K562 (cell line): ENCODE measurements at regions not wholly inside any gene's neighbourhood (a gene's known extent, or its start where the extent isn't known, plus 50 kb on each side); places are given as distances from the start of the nearest gene placed in this dataset.

ENCODE experiments used
- ATAC-seq: fragments of 200-7000 bp; cut with Tn5 transposase; 3 replicates; pipeline ENCODE4 v1.9.1; 2020; ENCODE audit warnings: moderate library complexity
- BruUV-seq: library from RNA; stranded (reverse); fragments of 400-500 nt; replicated peaks from 2 replicates; lab custom pipeline; 2021; lab: Mats Ljungman, UMichigan
- CTCF ChIA-PET: fragments of 300-600 bp; formaldehyde crosslinking; extraction: SDS; loops from one replicate; lab custom pipeline; 2021; ENCODE audit warnings: low intra/inter-chr PET ratio; lab: Yijun Ruan, JAX
- POLR2A ChIA-PET: fragments of 300-600, 350-650 bp; sonication (Branson Sonifier 250); formaldehyde crosslinking; extraction: SDS; loops from one replicate; lab custom pipeline; 2021; ENCODE audit warnings: antibody characterized with exemption, inconsistent platforms; lab: Yijun Ruan, JAX
- DNase-seq, 4 experiments: peaks; one replicate each; pipeline versions ENCODE4 v3.0.0 to v3.0.0-alpha.2; 2011 to 2018; ENCODE audit warnings: low spot score in 3 of 4, mixed read lengths in 3 of 4; ENCODE audit errors: extremely low read depth in 1 of 4
- FAIRE-seq: peaks from 2 replicates; lab custom pipeline; 2011; peaks lifted over from hg19 to GRCh38; lab: Jason Lieb, UNC
- H2AFZ ChIP-seq: 2 replicates; pipeline ENCODE4 v1.6.0; 2011; ENCODE audit warnings: low read depth, low read length, control low read depth, inconsistent platforms
- H3K27ac ChIP-seq: fragments of 200-600 bp; 3 replicates; pipeline ENCODE4 v1.8.0; 2011; ENCODE audit warnings: low read depth, mild to moderate bottlenecking, control low read depth, inconsistent platforms, low read length, moderate library complexity, mixed read lengths; ENCODE audit errors: extremely low read depth
- H3K27me3 ChIP-seq, 2 experiments: fragments of 300-600 bp in 1 of 2; 2 replicates in 1 of 2; 3 replicates in 1 of 2; pipeline versions ENCODE4 v1.6.0 to v1.8.0; 2011; ENCODE audit warnings: inconsistent platforms in 2 of 2, low read length in 2 of 2, mild to moderate bottlenecking in 1 of 2, mixed read lengths in 1 of 2, moderate library complexity in 1 of 2; ENCODE audit not compliant: control insufficient read depth in 2 of 2, insufficient read depth in 2 of 2
- H3K36me3 ChIP-seq: fragments of 300-600 bp; 3 replicates; pipeline ENCODE4 v1.8.0; 2011; ENCODE audit warnings: mild to moderate bottlenecking, low read length, inconsistent platforms; ENCODE audit not compliant: control insufficient read depth, insufficient read depth
- H3K4me1 ChIP-seq, 2 experiments: fragments of 200-600 bp in 1 of 2; replicated peaks in 1 of 2; 2 replicates in 1 of 2; 3 replicates in 1 of 2; pipeline versions ENCODE4 v1.5.1 to v1.8.0; 2011; ENCODE audit warnings: inconsistent platforms in 2 of 2, low read length in 2 of 2, mild to moderate bottlenecking in 1 of 2, mixed read lengths in 1 of 2, moderate library complexity in 1 of 2; ENCODE audit not compliant: control insufficient read depth in 2 of 2, insufficient read depth in 2 of 2
- H3K4me2 ChIP-seq: 2 replicates; pipeline ENCODE4 v1.6.1; 2011; ENCODE audit warnings: low read length, control low read depth, inconsistent platforms, mixed read lengths; ENCODE audit not compliant: insufficient read depth
- H3K4me3 ChIP-seq: fragments of 200-600 bp; sonication (generic), shearing (Covaris generic); 2 replicates; pipeline ENCODE4 v1.5.1; 2016; ENCODE audit warnings: control low read depth, inconsistent platforms
- H3K79me2 ChIP-seq: fragments of 200-600 bp; 3 replicates; pipeline ENCODE4 v1.8.0; 2011; ENCODE audit warnings: low read length, inconsistent platforms; ENCODE audit not compliant: control insufficient read depth, insufficient read depth
- H3K9ac ChIP-seq, 2 experiments: 2 replicates each; pipeline versions ENCODE4 v1.6.0 to v1.6.1; 2011; ENCODE audit warnings: low read depth in 2 of 2, low read length in 2 of 2, control low read depth in 1 of 2, inconsistent platforms in 1 of 2, mild to moderate bottlenecking in 1 of 2, mixed read lengths in 1 of 2; ENCODE audit not compliant: insufficient read depth in 1 of 2
- H3K9me1 ChIP-seq: one replicate; pipeline ENCODE4 v1.6.0; 2011; ENCODE audit warnings: inconsistent platforms, mild to moderate bottlenecking, low read length, moderate library complexity; ENCODE audit not compliant: control insufficient read depth, insufficient read depth
- H3K9me3 ChIP-seq: replicated peaks from 2 replicates; pipeline ENCODE4 v1.5.1; 2011; ENCODE audit warnings: low read depth, low read length, inconsistent platforms; ENCODE audit not compliant: control insufficient read depth, insufficient read depth
- H4K20me1 ChIP-seq: replicated peaks from 2 replicates; pipeline ENCODE4 v1.6.1; 2011; ENCODE audit warnings: low read length, inconsistent platforms, mixed read lengths; ENCODE audit not compliant: control insufficient read depth, insufficient read depth
- CCAR2 ChIP-seq: fragments of 200-400 bp; formaldehyde crosslinking; IDR thresholded peaks from 2 replicates; pipeline ENCODE4 v1.6.1; 2017; ENCODE audit warnings: mild to moderate bottlenecking, low read depth, low read length
- DDX20 ChIP-seq: fragments of 450-650 bp; IDR thresholded peaks from 2 replicates; pipeline ENCODE4 v1.6.1; 2016; ENCODE audit warnings: missing genetic modification characterization, low read depth, mild to moderate bottlenecking, missing compliant biosample characterization, moderate library complexity
- HCFC1 ChIP-seq: IDR thresholded peaks from 2 replicates; pipeline ENCODE4 v1.6.1; 2012; ENCODE audit warnings: low read depth, low read length, improper control_type of control experiment
- MEIS2 ChIP-seq: fragments of 450-650 bp; IDR thresholded peaks from 2 replicates; pipeline ENCODE4 v1.6.1; 2014; ENCODE audit warnings: mild to moderate bottlenecking; ENCODE audit not compliant: partially characterized antibody
- SETDB1 ChIP-seq: IDR thresholded peaks from one replicate; pipeline ENCODE4 v1.6.1; 2012; ENCODE audit warnings: low read length, control low read depth, inconsistent platforms
- TCF7 ChIP-seq: sonication (generic); IDR thresholded peaks from 2 replicates; pipeline ENCODE4 v1.6.1; 2016; ENCODE audit warnings: antibody characterized with exemption, borderline replicate concordance
- ZFP30 ChIP-seq: fragments of 250-450 bp; sonication (Bioruptor Pico); IDR thresholded peaks from 2 replicates; pipeline ENCODE4 v1.8.0; 2022; ENCODE audit warnings: moderate library complexity, mild to moderate bottlenecking, inconsistent platforms, borderline replicate concordance
- ZFP91 ChIP-seq: sonication (generic); formaldehyde crosslinking; IDR thresholded peaks from 2 replicates; pipeline ENCODE4 v1.8.0; 2022; ENCODE audit warnings: mild to moderate bottlenecking, missing genetic modification reagents
- WGBS: fragments of 100-300 bp; shearing (Covaris generic); methylation state at CpG from one replicate; pipeline ENCODE4 v1.1.6; 2016; ENCODE audit warnings: low coverage, mixed read lengths; ENCODE audit not compliant: insufficient coverage; ENCODE audit errors: missing lambda C conversion rate; 5-methylcytosine and 5-hydroxymethylcytosine counted together
- in situ Hi-C: fragments of 300-500 bp; cut with MboI; formaldehyde crosslinking; loops from 4 replicates; pipeline ENCODE4 v1.15.0; 2018; ENCODE audit warnings: inconsistent platforms, mixed read lengths
- intact Hi-C: fragments of 100-400 bp; cut with micrococcal nuclease; formaldehyde crosslinking; loops from 2 replicates; pipeline ENCODE4 v1.14.2; 2022

- no peaks in the 10 kb centered on the region for H3K4me1 ChIP-seq
- H3K9me1 ChIP-seq = no peaks in the 10 kb centered on the region
- H4K20me1 ChIP-seq = no peaks in the 10 kb centered on the region
- peaks cover 5 to 25% of the 10 kb centered on the region in 2 experiments; a peak in 4 of 5 replicates for H3K27me3 ChIP-seq
- H3K9ac ChIP-seq = no peak overlapping the region
- no peaks in the 10 kb centered on the region for H3K36me3 ChIP-seq
- H3K79me2 ChIP-seq = no peaks in the 10 kb centered on the region
- intact Hi-C loops (no loop called here), in situ Hi-C loops (loop anchor here (25.0 kb wide), 2 partner anchors 828 to 1128 kb away; no protein-coding TSS in a partner anchor)
- H3K27ac ChIP-seq = no peak overlapping the region
- FAIRE-seq (no peak), DNase-seq (no peak), ATAC-seq (no peak)
- ChIA-PET CTCF (no interaction called here), POLR2A (no interaction called here)
- no peak for TF ChIP-seq TCF7
- peak; percentile 6 for TF ChIP-seq MEIS2
- no peaks in the 10 kb centered on the region for H3K9me3 ChIP-seq
- WGBS = 3% methylated on average over 8 of the region's 8 CpGs
- H3K4me3 ChIP-seq = no peak overlapping the region
- no TSS peak for BruUV-seq
- no peak overlapping the region for H3K4me2 ChIP-seq
- no peak overlapping the region for H2AFZ ChIP-seq
Measured at GRCh38 chr4:138865765-138866164, 149.8 kb upstream of the NOCT start.

DNA sequence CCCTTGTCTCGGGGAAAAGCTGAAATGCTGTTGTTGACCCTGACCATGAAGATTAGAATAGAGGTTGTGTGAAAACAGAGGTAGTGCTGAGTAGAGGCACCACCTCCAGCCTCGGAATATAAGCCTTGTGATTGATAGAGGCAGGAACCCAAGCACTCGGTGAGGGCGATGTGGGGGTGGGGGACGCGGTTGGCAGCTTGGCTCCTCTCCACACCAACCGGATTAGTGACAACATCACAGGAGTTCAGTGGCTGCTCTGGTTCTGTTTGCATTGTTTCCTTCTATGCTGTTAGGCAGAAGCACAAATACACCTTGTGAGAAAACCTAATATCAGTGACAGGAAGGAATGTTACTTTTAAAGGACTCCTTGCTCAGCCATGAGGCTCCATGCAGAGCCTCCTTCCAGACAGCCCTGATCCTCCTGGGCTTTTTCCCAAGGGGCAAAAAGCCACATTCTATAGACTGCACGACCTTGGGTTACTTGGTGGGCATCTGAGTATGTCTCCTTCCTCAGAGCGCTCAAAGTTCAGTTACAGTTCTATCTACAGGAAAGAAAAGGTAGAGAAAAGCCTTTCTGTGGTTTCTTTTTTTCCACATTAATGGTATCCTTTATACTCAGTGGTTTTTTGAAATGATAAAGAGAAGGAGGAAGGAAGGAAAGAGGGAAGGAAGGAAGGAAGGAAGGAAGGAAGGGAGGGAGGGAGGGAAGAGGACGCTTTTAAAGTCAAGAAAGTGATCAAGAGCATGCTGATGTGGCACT is 150.4 kb upstream of the NOCT start:
- 0% methylated on average over 8 of the region's 10 CpGs for WGBS
- ATAC-seq (no peak), DNase-seq (no peak), FAIRE-seq (no peak)
- CTCF ChIA-PET = no interaction called here
- in situ Hi-C loops = loop anchor here (25.0 kb wide), 2 partner anchors 828 to 1128 kb away; no protein-coding TSS in a partner anchor
- H2AFZ ChIP-seq = no peak overlapping the region
- H3K9me3 ChIP-seq = no peaks in the 10 kb centered on the region
- no peak overlapping the region for H3K9ac ChIP-seq
- BruUV-seq = no TSS peak
- POLR2A ChIA-PET = interaction anchor here (1.2 kb wide), 1 partner anchor 12 kb away, joined by 3 read pairs; no protein-coding TSS in a partner anchor
- intact Hi-C loops = no loop called here
- H4K20me1 ChIP-seq = no peaks in the 10 kb centered on the region
- H3K27me3 ChIP-seq = peaks cover 5 to 25% of the 10 kb centered on the region in 2 experiments; a peak in 4 of 5 replicates
- H3K4me3 ChIP-seq = no peak overlapping the region
- H3K79me2 ChIP-seq = no peaks in the 10 kb centered on the region
- H3K9me1 ChIP-seq = no peaks in the 10 kb centered on the region
- H3K27ac ChIP-seq = no peak overlapping the region
- H3K4me2 ChIP-seq = no peak overlapping the region
- H3K36me3 ChIP-seq = no peaks in the 10 kb centered on the region
- no peaks in the 10 kb centered on the region for H3K4me1 ChIP-seq
- TF ChIP-seq DDX20 (tag) = no peak
- no peak for TF ChIP-seq CCAR2
- no peak for TF ChIP-seq ZFP30
- TF ChIP-seq SETDB1 = no peak
- TF ChIP-seq HCFC1 = no peak
- no peak for TF ChIP-seq ZFP91 (CRISPR knock-in tag)
